Left kidney (tissue), 1 donor: ENCODE measurements at regions not wholly inside any gene's neighbourhood (a gene's known extent, or its start where the extent isn't known, plus 50 kb on each side); places are given as distances from the start of the nearest gene placed in this dataset.
"Not testable (repeated sequence)": the region's sequence is repeated elsewhere in the genome, so short reads cannot be mapped to it uniquely, and the experiment has no call there.

Experiments
- DNase-seq: peaks from one replicate; pipeline ENCODE4 v3.0.0-alpha.2; 2013

DNA sequence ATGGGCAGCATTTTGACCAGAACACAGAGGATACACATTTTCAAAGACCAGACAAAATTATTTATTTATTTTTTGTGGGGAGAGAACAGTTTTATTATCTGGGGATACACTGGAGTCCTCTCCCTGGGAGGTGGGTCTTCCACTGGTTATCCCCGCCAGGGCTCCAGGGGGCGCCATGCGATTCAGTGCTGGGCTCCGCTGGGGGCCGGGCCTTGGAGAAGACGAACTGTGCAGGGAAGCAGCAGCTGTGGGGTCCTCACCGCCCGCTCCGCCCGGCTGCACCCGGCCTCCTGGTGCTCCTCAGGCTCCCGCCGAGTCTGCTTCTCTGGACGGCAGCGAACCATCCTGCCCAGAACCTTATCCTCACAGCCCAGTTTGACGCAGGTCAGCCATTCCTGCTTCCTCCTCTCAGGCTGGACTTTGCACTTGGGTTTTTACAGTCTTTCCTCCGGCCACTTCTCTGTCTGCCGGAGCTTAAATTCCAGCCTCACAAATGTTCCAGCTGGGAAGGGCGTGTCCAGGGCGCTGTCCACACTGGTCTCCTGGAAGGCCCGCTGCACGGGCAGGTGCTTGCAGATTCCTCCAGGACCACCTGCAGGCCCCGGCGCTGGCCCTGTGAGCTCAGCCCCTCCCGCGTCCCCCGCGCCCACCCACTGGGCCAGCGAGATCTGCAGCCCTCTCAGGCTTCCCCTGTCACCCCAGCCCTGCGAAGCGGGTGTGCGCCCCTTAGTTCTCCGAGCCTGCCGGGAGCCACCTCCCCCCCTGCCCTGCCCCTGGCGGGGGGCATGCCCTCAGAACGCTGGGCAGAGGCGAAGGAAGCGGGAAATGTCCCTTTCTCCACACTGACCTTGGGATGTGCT is 1830.0 kb upstream of the DEFB115 start:
- no peak for DNase-seq

DNA sequence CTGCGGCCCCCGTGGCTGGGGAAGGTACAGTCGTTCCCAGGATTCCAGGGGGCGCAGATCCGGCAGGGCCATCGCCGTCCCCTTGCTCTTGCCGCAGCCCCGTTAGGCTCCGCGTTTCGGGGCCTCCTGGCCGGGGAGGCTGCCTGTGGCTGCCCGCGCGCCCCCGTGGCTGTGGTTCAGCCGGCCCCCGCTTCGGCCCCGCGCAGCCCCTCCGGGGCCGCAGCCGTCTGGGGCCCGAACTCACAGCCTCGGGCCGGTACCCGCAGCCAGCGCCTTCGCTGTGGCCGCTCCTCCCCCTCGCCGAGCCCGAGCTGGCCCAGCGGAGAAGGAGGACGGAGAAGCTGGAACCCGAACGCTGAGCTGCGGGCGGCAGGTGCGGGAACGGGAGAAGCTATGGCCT is 1826.9 kb upstream of the DEFB115 start:
- DNase-seq = no peak

DNA sequence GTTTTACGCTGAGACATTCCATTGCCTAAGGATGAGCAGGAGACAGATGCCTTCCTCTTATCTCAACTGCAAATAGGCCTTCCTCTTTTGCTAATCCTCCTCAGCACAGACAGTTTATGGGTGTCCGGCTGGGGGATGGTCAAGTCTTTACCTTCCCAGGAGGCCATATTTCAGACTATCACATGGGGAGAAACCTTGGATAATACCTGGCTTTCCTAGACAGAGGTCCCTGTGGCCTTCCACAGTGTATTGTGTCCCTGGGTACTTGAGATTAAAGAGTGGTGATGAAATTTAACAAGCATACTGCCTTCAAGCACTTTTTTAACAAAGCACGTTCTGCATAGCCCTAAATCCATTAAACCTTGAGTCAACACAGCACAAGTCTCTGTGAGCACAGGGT is 1816.7 kb upstream of the DEFB115 start:
- not testable (repeated sequence) for DNase-seq

GRCh38 chr20:29443206-29443781 is 1814.2 kb upstream of the DEFB115 start:
- DNase-seq = peak; percentile 11

DNA sequence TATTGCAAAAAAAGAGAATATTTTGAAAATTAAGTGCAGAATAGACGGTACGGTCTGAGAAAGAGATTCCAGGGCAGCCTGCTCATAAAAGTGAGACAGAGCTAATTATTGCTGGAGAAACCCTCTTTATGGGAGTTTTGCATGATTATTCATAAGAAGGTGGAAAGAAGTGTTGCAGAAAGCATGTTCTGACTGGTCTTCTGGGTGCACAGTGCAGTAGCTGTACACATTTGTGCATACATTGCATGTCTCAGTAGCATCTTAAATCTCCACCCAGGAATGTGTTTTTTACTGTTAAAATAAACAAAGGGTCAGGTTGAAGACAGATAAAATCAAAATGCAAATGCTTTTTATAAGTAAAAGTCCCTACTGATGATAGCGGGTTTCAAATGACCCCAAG is 1813.6 kb upstream of the DEFB115 start:
- no peak for DNase-seq

DNA sequence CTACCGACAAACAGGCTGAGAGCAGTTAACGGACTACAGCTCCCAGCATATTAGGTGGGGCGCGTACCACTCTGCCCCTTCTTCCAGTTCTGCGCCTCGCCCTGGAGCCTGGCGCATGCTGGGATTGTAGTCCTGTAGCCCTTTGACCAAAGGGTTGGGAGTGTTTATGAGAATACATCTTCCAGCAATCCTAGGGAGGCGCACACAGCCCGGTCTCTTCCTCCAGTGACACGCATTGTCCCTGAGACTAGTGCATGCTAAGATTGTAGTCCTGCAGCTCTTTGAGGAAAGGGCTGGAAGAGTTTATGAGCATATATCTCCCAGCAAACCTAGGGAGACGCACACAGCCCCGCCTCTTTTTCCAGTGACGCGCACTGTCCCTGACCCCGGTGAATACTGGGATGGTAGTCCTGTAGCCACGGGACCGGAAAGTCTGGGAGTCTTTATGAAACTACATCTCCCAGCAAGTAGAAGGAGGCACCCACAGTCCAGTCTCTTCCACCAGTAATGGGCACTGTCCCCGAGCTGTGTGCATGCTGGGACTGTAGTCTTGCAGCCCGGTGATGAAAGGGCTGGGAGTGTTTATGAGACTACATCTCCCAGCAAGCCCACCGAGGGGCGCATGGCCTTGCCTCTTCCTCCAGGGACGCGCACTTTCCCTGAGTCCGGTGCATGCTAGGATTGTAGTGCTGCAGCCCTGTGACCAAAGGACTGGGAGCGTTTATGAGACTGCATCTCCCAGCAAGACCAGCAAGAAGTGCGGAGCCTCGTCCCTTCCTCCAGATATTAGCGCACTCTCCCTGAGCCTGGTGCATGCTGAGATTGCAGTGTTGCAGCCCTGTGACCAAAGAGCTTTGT is 1812.2 kb upstream of the DEFB115 start:
- DNase-seq = peak; percentile 1

GRCh38 chr20:29447517-29448484 is 1809.7 kb upstream of the DEFB115 start:
- DNase-seq = not testable (repeated sequence)

DNA sequence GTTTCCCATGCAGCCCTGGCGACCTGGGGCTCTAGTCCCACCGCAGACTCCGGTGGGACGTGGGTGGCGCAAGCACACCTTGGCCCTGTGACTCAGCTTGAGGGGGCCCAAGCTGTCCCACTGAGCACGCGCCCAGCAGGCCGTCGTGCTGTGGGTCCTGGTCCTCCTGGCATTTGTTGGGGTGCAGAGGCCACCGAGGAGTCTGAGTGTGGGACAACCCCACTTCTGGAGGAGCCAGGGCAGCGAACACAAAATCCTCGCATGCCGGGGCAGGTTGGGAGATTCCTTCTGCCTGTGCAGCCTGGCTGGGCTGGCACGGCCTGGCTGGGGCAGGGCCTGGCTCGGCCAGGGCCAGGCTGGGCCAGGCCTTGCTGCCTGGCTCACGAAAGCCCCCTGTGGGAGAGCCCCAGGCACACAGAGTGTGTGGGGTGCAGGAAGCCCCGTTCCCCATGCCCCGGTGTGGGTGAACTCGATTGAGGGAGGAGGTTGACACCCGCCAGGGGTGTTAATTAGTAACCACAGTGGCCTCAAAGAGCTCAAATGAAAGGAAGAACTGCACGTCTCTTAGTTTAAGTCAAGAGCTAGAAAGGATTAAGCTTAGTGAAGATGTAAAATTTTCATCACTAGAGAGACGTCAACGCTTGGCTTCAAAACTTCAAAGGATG is 1808.5 kb upstream of the DEFB115 start:
- DNase-seq = no peak

GRCh38 chr20:29452186-29452585 is 1805.3 kb upstream of the DEFB115 start:
- no peak for DNase-seq

DNA sequence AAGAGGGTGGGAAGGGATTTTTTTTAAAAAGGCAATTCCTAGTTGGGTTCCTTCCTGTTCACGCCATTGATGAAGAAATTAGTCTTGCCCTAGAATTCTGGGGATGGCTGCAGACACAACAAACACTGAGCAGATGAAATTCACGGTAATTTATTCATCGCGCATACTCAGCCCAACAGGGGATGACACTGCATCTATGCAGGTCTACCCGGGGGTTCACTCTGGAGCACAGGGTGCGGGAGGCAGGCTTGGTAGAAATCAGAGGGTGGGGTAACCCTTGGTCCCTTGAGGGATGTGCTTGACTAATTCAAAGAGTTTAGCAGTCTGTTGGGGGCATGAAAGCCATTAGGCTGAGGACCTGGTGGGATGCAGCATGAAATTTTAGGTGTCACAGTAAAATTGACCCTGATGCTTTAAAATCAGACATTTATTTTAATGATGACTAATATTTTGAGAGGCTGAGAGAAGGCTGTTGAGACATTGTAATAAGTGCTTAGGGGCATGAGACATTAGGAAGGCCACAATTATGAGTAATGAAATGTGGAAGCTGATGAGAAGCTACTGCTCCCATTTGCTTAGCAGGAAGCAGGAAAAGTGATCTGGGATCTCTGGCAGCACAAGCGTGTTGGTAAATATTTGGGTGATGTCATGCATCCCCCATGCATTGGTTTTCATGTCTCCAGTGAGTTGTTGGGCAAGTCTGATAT is 1800.3 kb upstream of the DEFB115 start:
- not testable (repeated sequence) for DNase-seq

DNA sequence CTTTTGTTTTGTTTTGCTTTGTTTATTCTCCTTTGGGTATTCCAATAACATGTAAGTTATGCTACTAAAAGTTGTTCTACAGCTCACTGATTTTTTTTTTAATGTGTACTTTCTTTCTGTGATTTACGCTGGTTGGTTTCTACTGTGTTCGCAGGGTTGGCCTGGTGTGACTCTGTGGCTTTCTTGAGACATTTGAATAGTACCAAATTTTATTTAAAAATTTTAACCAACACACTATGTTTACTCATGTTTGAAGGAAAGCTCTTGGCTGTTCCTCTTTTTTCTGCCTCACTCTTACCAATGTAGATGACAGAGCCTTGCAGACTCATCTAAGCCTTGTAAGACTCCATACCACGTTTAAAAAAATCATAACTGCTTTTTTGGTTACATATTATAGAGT is 1784.9 kb upstream of the DEFB115 start:
- no peak for DNase-seq

- not testable (repeated sequence) for DNase-seq
Measured at GRCh38 chr20:29492840-29493239, 1764.6 kb upstream of the DEFB115 start.

DNA sequence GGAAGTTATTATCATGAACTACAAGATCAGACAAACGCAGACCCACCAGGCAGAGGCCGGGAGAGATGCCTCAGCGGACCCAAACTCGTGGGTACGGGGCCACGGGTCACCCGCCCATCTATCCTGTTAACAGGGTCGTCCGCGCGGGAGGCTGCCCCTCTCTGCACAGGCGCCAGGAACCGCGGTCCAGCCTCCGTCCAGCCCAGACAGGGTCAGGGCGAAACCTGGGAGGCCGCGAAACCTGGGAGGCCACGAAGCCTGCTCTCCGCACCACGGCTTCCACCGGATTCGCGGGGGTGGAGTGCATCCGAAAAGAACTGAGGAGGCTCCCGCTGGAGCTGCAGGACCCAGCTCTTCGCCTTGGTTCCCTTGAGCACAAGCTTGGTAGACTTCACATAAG is 1760.7 kb upstream of the DEFB115 start:
- DNase-seq = not testable (repeated sequence)

GRCh38 chr20:29497261-29497671 is 1760.2 kb upstream of the DEFB115 start:
- DNase-seq = no peak

DNA sequence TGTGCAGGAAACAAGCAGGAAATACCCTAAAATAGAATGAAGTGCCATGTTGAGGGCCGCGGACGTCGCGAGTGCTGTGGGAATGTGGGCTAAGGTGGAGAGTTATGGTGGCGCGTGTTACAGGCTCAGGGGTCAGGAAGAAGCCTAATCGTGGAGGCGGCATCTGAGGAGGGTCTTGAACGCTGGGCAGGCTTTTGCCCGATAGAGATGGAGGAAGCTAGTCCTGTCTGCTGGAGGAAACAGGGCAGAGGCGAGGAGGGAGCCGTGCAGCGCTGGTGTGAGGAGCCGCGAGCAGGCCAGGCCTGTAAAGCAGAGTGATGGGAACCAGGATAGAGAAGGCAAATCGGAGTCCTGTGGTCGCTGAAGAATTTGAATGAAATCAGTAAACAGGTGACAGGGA is 1759.8 kb upstream of the DEFB115 start:
- not testable (repeated sequence) for DNase-seq

GRCh38 chr20:29500738-29501137 is 1756.7 kb upstream of the DEFB115 start:
- DNase-seq = not testable (repeated sequence)

GRCh38 chr20:29514634-29515033 is 1742.8 kb upstream of the DEFB115 start:
- not testable (repeated sequence) for DNase-seq

- not testable (repeated sequence) for DNase-seq
Measured at GRCh38 chr20:29516847-29517246, 1740.6 kb upstream of the DEFB115 start.

DNA sequence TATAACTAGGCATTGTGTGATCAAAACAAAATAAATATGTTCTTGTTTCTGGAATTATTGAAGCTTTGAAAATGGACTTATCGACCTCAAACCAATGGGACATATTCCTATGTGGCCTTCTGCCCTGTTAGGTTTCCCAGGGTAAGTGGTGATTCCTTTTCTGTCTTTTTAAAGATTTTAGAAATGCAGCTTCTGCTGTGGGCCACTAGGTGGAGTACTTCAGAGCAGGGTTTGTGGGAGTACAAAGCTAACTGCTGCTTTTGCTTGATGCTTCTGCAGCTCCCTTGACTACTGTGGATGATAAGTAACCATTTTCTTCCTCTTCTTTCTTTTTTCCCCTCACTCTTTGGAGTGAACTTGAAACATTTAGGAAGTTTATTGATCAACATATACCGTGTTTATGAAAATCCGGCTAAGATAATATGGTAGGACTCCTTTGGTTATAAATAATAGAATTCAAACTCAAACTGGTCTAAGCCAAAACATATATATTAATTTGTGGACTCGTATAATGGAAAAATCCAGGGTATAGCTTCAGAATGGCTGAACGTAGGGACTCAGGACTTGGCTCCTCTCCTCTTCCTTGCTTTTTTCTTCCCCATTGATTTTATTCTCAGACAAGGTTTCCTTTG is 1737.7 kb upstream of the DEFB115 start:
- DNase-seq = not testable (repeated sequence)
